Mucosa of rectum (tissue), 2 donors: ENCODE measurements at regions not wholly inside any gene's neighbourhood (a gene's known extent, or its start where the extent isn't known, plus 50 kb on each side); places are given as distances from the start of the nearest gene placed in this dataset.
A peak's percentile ranks its signal among the peaks of the same experiment; 100 is the strongest.

Experiments
- H3K27ac ChIP-seq, 2 donors: one replicate each; pipeline ENCODE4 v1.7.0; 2013; ENCODE audit warnings: inconsistent platforms in 2 of 2, low read depth in 2 of 2, low read length in 2 of 2
- H3K27me3 ChIP-seq, 2 donors: one replicate each; pipeline ENCODE4 v1.7.0; 2013; ENCODE audit warnings: low read length in 2 of 2; ENCODE audit not compliant: control insufficient read depth in 2 of 2, insufficient read depth in 2 of 2
- H3K36me3 ChIP-seq, 2 donors: one replicate each; pipeline ENCODE4 v1.7.0; 2013; ENCODE audit warnings: low read length in 2 of 2; ENCODE audit not compliant: control insufficient read depth in 2 of 2, insufficient read depth in 2 of 2
- H3K4me1 ChIP-seq, 2 donors: one replicate each; pipeline ENCODE4 v1.7.0; 2013; ENCODE audit warnings: low read length in 2 of 2, mild to moderate bottlenecking in 1 of 2; ENCODE audit not compliant: control insufficient read depth in 2 of 2, insufficient read depth in 2 of 2
- H3K4me3 ChIP-seq, 2 donors: one replicate each; pipeline ENCODE4 v1.7.0; 2013; ENCODE audit warnings: low read length in 2 of 2
- H3K9ac ChIP-seq, 2 donors: one replicate each; pipeline ENCODE4 v1.7.0; 2013; ENCODE audit warnings: low read length in 2 of 2, low read depth in 1 of 2, mild to moderate bottlenecking in 1 of 2
- H3K9me3 ChIP-seq, 2 donors: one replicate each; pipeline ENCODE4 v1.7.0; 2013; ENCODE audit warnings: low read length in 2 of 2; ENCODE audit not compliant: control insufficient read depth in 2 of 2
- donor health status: healthy.
- donor health status: Normal muscosa, but diverticular disease.

DNA sequence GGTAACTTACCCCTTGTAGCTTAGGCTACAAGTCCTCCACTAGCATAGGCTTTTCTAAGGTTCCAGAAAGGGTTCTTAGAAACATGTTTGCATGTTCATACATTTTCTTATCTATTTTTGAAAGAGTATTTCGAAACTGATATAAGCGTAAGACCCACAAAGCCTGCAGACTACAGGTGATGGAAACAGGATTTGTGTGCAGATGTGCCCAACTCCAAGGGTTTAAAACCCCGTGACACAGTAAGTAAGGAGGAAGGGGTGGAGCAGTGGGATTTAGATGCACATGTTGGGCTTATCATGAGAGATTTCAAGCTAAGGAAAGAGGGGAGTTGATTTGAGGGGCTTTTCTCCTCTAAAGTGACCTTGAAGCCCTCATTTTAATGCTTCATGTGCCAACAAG, 164.7 kb downstream of the LTN1 start:
- Histone ChIP-seq H3K4me3 (no peak overlapping the region), H3K4me1 (peaks cover 0 to 10% of the 10 kb centered on the region in 2 donors), H3K36me3 (no peaks in the 10 kb centered on the region), H3K9me3 (no peaks in the 10 kb centered on the region), H3K9ac (no peak overlapping the region), H3K27me3 (no peaks in the 10 kb centered on the region), H3K27ac (no peak overlapping the region)

- Histone ChIP-seq H3K36me3 (no peaks in the 10 kb centered on the region), H3K9me3 (no peaks in the 10 kb centered on the region), H3K27me3 (no peaks in the 10 kb centered on the region), H3K4me3 (no peak overlapping the region), H3K9ac (no peak overlapping the region), H3K27ac (no peak overlapping the region), H3K4me1 (peaks cover 0 to 13% of the 10 kb centered on the region in 2 donors)
These were observed 165.3 kb downstream of the LTN1 start for GRCh38 chr21:28827422-28827821.

DNA sequence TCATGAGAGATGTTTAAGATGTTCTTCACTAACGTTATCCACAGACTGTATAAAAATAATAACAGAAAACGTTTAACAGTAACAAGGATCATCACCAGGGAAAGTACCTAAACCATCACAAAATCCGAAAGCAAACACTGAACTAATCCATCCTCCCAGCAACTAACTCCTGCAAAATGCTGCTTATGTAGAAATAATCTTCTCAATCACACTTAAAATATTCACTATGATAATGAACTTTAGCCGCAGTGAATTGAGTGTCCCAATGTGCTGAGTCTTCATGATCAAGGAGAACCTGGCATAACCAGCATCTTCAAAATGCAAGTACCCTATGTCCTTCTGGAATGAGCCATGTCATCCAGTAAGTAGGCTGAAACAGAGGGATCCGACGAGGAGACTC, 166.1 kb downstream of the LTN1 start:
- peaks cover 0 to 16% of the 10 kb centered on the region in 2 donors for H3K4me1 ChIP-seq
- no peak overlapping the region for H3K9ac ChIP-seq
- H3K27ac ChIP-seq = peak overlapping the region in 1 of 2 donors; percentile 23
- no peaks in the 10 kb centered on the region for H3K27me3 ChIP-seq
- H3K9me3 ChIP-seq = no peaks in the 10 kb centered on the region
- H3K36me3 ChIP-seq = no peaks in the 10 kb centered on the region
- H3K4me3 ChIP-seq = no peak overlapping the region

DNA sequence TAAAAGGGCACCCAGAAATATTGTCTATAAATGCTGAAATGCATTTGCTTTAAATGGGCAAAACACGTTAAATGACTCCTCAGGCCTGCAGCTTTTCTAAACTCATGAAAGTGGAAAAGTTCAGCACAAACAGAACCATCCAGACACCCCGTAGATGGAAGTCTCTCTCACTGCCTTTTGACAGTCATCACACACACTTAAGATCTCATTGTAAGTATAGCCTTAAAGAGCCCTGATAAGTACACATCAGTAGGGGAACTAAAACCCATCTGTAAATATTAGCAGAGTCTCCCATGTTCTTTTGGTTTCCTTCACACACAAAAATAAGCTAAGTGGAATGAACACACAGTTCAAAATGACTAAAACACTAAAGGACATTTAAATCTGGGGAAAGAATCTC, 166.7 kb downstream of the LTN1 start:
- H3K4me3 ChIP-seq = no peak overlapping the region
- no peaks in the 10 kb centered on the region for H3K9me3 ChIP-seq
- H3K36me3 ChIP-seq = no peaks in the 10 kb centered on the region
- H3K4me1 ChIP-seq = peaks cover 0 to 16% of the 10 kb centered on the region in 2 donors
- peak overlapping the region in 1 of 2 donors; percentile 53 for H3K27ac ChIP-seq
- no peaks in the 10 kb centered on the region for H3K27me3 ChIP-seq
- H3K9ac ChIP-seq = no peak overlapping the region

GRCh38 chr21:28823429-28823828, 169.2 kb downstream of the LTN1 start:
- H3K36me3 ChIP-seq = no peaks in the 10 kb centered on the region
- peak overlapping the region; percentile 44 to 70 for H3K27ac ChIP-seq
- no peaks in the 10 kb centered on the region for H3K9me3 ChIP-seq
- no peak overlapping the region for H3K9ac ChIP-seq
- H3K4me1 ChIP-seq = peaks cover 0 to 16% of the 10 kb centered on the region in 2 donors
- H3K4me3 ChIP-seq = no peak overlapping the region
- no peaks in the 10 kb centered on the region for H3K27me3 ChIP-seq

DNA sequence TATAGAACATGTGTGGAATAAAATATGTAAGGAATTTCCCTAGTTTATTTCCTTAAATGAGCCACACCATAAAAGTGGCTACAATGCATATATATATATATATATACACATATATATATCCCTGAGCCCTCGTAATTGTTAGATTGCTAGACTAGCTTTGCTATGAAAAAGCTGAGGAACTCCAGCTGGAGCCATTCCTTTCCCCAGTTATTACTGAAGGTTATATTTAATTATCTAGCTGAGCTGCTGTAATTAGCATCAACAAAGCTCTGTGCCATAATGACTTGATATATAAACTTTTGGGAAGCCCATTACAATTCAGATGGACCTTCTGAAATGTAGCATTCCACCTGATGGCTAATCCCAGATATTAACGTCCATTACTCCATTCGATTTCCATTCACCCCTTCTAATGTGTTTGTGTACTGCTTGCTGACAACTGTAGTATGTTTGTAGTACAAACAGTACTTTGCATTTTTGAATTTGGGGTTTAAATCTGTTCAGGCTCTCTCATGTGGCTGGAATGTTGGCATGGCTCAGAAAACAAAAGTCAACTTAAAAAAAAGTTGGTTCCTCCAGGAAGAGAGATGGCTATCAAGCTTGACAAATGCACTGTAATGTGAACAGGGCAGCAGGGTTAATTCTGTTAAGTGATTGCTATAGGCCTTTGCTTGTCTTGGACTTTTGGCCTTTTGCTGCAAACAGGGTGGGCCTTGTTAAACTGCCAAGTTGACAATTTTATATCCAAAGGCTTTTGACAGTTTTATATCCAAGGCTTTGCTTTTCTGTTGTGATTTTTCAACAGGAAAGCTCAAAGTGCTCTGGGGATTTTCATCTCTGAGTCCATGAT, 170.0 kb downstream of the LTN1 start:
- no peaks in the 10 kb centered on the region for H3K9me3 ChIP-seq
- no peaks in the 10 kb centered on the region for H3K27me3 ChIP-seq
- no peaks in the 10 kb centered on the region for H3K36me3 ChIP-seq
- H3K4me3 ChIP-seq = peak overlapping the region in 1 of 2 donors; percentile 19
- H3K9ac ChIP-seq = no peak overlapping the region
- peak overlapping the region; percentile 35 to 70 for H3K27ac ChIP-seq
- H3K4me1 ChIP-seq = peaks cover 0 to 16% of the 10 kb centered on the region in 2 donors

DNA sequence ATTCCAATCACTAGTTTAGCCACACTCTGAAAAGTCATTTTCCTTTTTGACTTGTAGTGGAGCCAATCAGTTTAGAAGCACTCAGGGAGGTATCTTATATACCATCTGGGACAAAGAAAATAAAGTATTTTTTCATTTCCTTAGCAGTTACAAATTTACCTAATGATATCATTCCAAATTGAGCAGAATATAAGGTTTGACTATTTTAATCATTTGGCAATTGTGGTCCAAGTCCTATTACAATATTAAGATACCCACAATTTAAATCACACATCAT, 170.6 kb downstream of the LTN1 start:
- Histone ChIP-seq H3K36me3 (no peaks in the 10 kb centered on the region), H3K27me3 (no peaks in the 10 kb centered on the region), H3K4me3 (no peak overlapping the region), H3K4me1 (peaks cover 0 to 16% of the 10 kb centered on the region in 2 donors), H3K9ac (no peak overlapping the region), H3K9me3 (no peaks in the 10 kb centered on the region), H3K27ac (peak overlapping the region in 1 of 2 donors; percentile 44)

- Histone ChIP-seq H3K4me1 (peaks cover 0 to 16% of the 10 kb centered on the region in 2 donors), H3K9me3 (no peaks in the 10 kb centered on the region), H3K9ac (no peak overlapping the region), H3K36me3 (no peaks in the 10 kb centered on the region), H3K27me3 (no peaks in the 10 kb centered on the region), H3K4me3 (no peak overlapping the region), H3K27ac (peak overlapping the region in 1 of 2 donors; percentile 44)
These were observed 171.2 kb downstream of the LTN1 start for GRCh38 chr21:28821276-28822122.

DNA sequence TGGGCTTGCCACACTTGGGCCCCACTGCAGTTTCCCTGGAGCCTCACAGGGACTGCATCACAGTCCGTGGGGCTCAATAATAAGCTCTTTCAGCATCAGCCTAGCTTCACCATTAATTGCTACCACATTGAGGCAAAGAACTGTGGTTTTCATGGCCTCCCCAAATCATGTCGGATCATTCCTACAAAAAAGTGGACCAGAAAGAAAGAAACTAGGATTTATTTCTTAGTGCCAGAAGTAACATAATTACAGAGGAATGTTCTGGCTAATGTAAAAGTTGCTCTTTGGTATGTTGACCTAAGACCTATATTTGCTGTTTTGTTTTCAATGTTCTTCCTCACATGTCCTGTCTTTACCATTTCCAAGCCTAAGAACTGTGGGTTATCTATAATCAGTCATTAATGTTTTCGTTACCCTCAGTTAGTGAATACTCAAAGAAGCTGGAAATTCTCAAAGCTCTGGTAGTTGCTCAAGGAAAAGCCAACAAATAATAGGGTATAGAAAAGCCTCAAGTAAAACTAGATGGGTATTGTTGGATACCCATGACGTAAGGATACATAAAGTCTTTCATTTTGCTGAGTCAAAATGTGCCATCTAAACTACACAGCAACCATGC, 173.9 kb downstream of the LTN1 start:
- H3K27me3 ChIP-seq = no peaks in the 10 kb centered on the region
- H3K4me1 ChIP-seq = peaks cover 0 to 13% of the 10 kb centered on the region in 2 donors
- H3K9me3 ChIP-seq = no peaks in the 10 kb centered on the region
- no peaks in the 10 kb centered on the region for H3K36me3 ChIP-seq
- no peak overlapping the region for H3K27ac ChIP-seq
- no peak overlapping the region for H3K9ac ChIP-seq
- no peak overlapping the region for H3K4me3 ChIP-seq

- no peak overlapping the region for H3K27ac ChIP-seq
These were observed 174.8 kb downstream of the LTN1 start for GRCh38 chr21:28817871-28818270.

More at GRCh38 chr21:28817871-28818270, 174.8 kb downstream of the LTN1 start:
- Histone ChIP-seq H3K4me1 (peaks cover 0 to 6% of the 10 kb centered on the region in 2 donors), H3K4me3 (no peak overlapping the region), H3K36me3 (no peaks in the 10 kb centered on the region), H3K9me3 (no peaks in the 10 kb centered on the region), H3K27me3 (no peaks in the 10 kb centered on the region), H3K9ac (no peak overlapping the region)
